ENCODE measurements at regions not wholly inside any gene's neighbourhood (a gene's known extent, or its start where the extent isn't known, plus 50 kb on each side); places are given as distances from the start of the nearest gene placed in this dataset.
"Not testable (repeated sequence)": the region's sequence is repeated elsewhere in the genome, so short reads cannot be mapped to it uniquely, and the experiment has no call there.

DNA sequence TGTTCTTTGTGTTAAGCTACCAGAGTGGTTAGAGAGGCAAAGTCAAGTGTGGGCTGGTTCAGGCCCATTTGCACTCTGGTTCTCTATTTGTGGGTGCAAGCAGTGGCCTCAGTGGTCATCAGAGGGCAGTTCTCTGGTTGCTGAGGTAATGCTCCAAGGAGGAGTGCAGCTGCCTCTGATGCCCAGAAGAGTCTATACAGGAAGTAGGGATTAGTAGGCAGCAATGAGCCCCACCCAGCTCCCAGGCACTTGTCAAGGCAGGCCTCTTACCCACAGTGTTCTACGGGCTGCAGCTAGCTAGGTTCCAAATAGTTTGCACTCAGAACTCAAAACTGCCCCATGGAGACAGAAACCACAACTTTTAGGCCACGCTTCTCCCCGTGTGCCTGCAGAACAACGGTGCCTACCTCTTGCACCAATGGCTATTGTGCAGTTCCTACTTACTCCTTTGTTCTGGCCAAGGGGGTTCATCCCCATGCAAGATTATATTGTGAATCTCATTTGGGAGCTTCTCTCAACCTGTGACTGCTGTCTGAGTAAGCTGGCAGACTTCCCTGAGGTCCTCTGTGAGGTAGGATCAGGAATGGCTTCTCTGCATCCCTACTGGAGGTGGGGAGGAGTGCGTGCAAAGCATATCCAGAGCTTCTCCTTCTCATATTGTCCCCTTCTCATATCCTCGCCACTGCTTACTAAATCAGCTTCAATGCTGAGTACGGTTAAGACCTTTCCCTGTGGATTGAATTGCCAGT lies 410.3 kb upstream of the LMO3 start:
- H3K36me3 ChIP-seq, result no peaks in the 10 kb centered on the region
- 90 to 91% methylated on average over 7 of the region's 7 CpGs for whole genome bisulfite sequencing, 2 donors
- TF ChIP-seq EP300 (IDR thresholded peaks at IDR 0.05) (no peak), POLR2A (IDR thresholded peaks at IDR 0.05) (no peak), POLR2AphosphoS5 (IDR thresholded peaks at IDR 0.05) (no peak)
- TF ChIP-seq, protein P1, sequence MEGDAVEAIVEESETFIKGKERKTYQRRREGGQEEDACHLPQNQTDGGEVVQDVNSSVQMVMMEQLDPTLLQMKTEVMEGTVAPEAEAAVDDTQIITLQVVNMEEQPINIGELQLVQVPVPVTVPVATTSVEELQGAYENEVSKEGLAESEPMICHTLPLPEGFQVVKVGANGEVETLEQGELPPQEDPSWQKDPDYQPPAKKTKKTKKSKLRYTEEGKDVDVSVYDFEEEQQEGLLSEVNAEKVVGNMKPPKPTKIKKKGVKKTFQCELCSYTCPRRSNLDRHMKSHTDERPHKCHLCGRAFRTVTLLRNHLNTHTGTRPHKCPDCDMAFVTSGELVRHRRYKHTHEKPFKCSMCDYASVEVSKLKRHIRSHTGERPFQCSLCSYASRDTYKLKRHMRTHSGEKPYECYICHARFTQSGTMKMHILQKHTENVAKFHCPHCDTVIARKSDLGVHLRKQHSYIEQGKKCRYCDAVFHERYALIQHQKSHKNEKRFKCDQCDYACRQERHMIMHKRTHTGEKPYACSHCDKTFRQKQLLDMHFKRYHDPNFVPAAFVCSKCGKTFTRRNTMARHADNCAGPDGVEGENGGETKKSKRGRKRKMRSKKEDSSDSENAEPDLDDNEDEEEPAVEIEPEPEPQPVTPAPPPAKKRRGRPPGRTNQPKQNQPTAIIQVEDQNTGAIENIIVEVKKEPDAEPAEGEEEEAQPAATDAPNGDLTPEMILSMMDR (IDR thresholded peaks at IDR 0.05), result no peak
- no peaks in the 10 kb centered on the region for H3K4me1 ChIP-seq
- H3K27ac ChIP-seq, result no peak overlapping the region
- H3K4me3 ChIP-seq, result no peak overlapping the region
- DNase-seq, result no peak
- H3K9me3 ChIP-seq, result no peaks in the 10 kb centered on the region
- H3K27me3 ChIP-seq, result no peaks in the 10 kb centered on the region
- intact Hi-C loops (cut with DNase I), result no loop called here

DNA sequence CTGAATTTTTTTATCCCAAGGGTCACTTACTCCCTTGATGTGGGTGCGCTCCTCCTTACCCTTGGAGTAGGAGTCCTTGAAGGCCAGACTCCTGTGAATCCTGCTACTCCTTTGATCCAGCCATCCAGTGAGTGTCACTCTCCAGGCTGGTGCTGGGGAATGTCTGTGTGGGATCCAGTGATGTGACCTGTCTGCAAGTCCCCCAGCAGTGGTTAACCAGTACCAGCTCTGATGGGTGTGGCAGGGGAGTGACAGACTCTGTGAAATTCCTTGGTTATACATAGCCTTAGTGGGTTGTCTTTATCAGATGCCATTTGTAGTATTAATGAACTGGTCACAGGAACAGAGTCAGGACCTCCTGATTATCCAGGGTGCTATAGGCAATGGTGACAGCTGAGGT lies 409.5 kb upstream of the LMO3 start:
- no peaks in the 10 kb centered on the region for H3K27me3 ChIP-seq
- H3K4me1 ChIP-seq, result no peaks in the 10 kb centered on the region
- intact Hi-C loops (cut with DNase I), result no loop called here
- H3K9me3 ChIP-seq, result no peaks in the 10 kb centered on the region
- no peaks in the 10 kb centered on the region for H3K36me3 ChIP-seq
- WGBS, 2 donors, result 92 to 93% methylated on average over 1 of the region's 1 CpG
- DNase-seq, result no peak
- no peak overlapping the region for H3K27ac ChIP-seq
- no peak for TF ChIP-seq EP300 (IDR thresholded peaks at IDR 0.05)
- TF ChIP-seq POLR2A (IDR thresholded peaks at IDR 0.05), result no peak
- TF ChIP-seq POLR2AphosphoS5 (IDR thresholded peaks at IDR 0.05), result no peak
- TF ChIP-seq, protein P1 (IDR thresholded peaks at IDR 0.05), result no peak
- H3K4me3 ChIP-seq, result no peak overlapping the region

GRCh38 chr12:17007442-17008040 lies 401.6 kb upstream of the LMO3 start:
- H3K27ac ChIP-seq; H3K4me1 ChIP-seq; H3K4me3 ChIP-seq; intact Hi-C loops (cut with DNase I); H3K36me3 ChIP-seq; H3K9me3 ChIP-seq; H3K27me3 ChIP-seq; DNase-seq: not testable (repeated sequence)
- 95 to 96% methylated on average over 43 of the region's 43 CpGs for WGBS, 2 donors

GRCh38 chr12:16998538-16998937 lies 392.6 kb upstream of the LMO3 start:
- DNase-seq; H3K9me3 ChIP-seq; H3K4me1 ChIP-seq; H3K36me3 ChIP-seq; H3K4me3 ChIP-seq; intact Hi-C loops (cut with DNase I); H3K27me3 ChIP-seq; H3K27ac ChIP-seq: not testable (repeated sequence)
- WGBS, 2 donors, result 90 to 93% methylated on average over 14 of the region's 14 CpGs

DNA sequence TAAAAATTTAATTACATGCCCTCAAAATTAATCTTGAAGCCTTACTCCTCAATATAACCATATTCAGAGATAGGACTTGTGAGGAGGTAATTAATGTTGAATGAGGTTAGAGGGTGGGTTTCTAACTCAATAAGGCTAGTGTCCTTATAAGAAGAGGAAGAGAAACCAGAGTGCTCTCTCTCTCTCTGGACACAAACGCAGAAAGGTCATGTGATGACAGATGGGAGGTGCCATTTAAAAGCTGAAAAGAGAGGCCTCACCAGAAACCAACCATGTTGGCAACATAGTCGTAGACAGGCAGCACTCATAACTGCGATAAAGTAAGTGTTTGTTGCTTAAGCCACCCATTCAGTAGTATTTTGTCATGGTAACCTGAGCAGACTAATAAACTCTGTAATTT lies 378.5 kb upstream of the LMO3 start:
- TF ChIP-seq POLR2AphosphoS5 (IDR thresholded peaks at IDR 0.05), result no peak
- TF ChIP-seq POLR2A (IDR thresholded peaks at IDR 0.05), result no peak
- no peak for TF ChIP-seq EP300 (IDR thresholded peaks at IDR 0.05)
- TF ChIP-seq, protein P1 (IDR thresholded peaks at IDR 0.05), result no peak
- DNase-seq, result no peak
- 77 to 78% methylated on average over 3 of the region's 3 CpGs for WGBS, 2 donors
- no peak overlapping the region for H3K4me3 ChIP-seq
- H3K27ac ChIP-seq, result no peak overlapping the region
- no peaks in the 10 kb centered on the region for H3K9me3 ChIP-seq
- H3K36me3 ChIP-seq, result no peaks in the 10 kb centered on the region
- intact Hi-C loops (cut with DNase I), result no loop called here
- H3K27me3 ChIP-seq, result no peaks in the 10 kb centered on the region
- no peaks in the 10 kb centered on the region for H3K4me1 ChIP-seq
